Left lung (tissue), 4 donors: ENCODE measurements at regions not wholly inside any gene's neighbourhood (a gene's known extent, or its start where the extent isn't known, plus 50 kb on each side); places are given as distances from the start of the nearest gene placed in this dataset.
A peak's percentile ranks its signal among the peaks of the same experiment; 100 is the strongest.

Experiments
- ATAC-seq: fragments of 200-7000 bp; cut with Tn5 transposase; one replicate; pipeline ENCODE4 v1.9.1; 2020; ENCODE audit warnings: moderate library complexity
- DNase-seq, 4 donors: peaks; one replicate each; pipeline ENCODE4 v3.0.0-alpha.2; 2013 to 2020
- H3K27ac ChIP-seq, 2 donors: fragments of 200-600 bp; sonication (generic) in 1 of 2; one replicate each; pipeline versions ENCODE4 v1.5.0 to v1.8.0; 2020 to 2021
- H3K27me3 ChIP-seq, 2 donors: fragments of 200-600 bp; sonication (generic) in 1 of 2; one replicate each; pipeline versions ENCODE4 v1.5.0 to v1.8.0; 2020 to 2021
- H3K36me3 ChIP-seq, 2 donors: fragments of 200-600 bp; sonication (generic) in 1 of 2; one replicate each; pipeline versions ENCODE4 v1.5.0 to v1.8.0; 2020 to 2021
- H3K4me1 ChIP-seq, 2 donors: fragments of 200-600 bp; one replicate each; pipeline ENCODE4 v1.8.0; 2021
- H3K4me3 ChIP-seq, 2 donors: fragments of 200-600 bp; sonication (generic) in 1 of 2; one replicate each; pipeline versions ENCODE4 v1.5.0 to v1.8.0; 2020 to 2021; ENCODE audit warnings: mild to moderate bottlenecking in 1 of 2
- H3K9me3 ChIP-seq, 2 donors: fragments of 200-600 bp; sonication (generic) in 1 of 2; one replicate each; pipeline versions ENCODE4 v1.5.0 to v1.8.0; 2020 to 2021
- intact Hi-C, 2 donors: fragments of 100-400 bp; cut with DNase I; formaldehyde crosslinking; loops; one replicate each; pipeline versions ENCODE4 v1.11.2 to v1.14.2; 2022
- TF ChIP-seq, protein P1 (sequence below), 2 donors: fragments of 200-600 bp; sonication (generic) in 1 of 2; IDR thresholded peaks; one replicate each; pipeline versions ENCODE4 v1.5.0 to v1.8.0; 2021; ENCODE audit warnings: antibody characterized with exemption in 2 of 2
- donor health status: DM: no; HTN: yes; CAD: no.
- donor health status: DM: no; HTN: no; CAD: no.

DNA sequence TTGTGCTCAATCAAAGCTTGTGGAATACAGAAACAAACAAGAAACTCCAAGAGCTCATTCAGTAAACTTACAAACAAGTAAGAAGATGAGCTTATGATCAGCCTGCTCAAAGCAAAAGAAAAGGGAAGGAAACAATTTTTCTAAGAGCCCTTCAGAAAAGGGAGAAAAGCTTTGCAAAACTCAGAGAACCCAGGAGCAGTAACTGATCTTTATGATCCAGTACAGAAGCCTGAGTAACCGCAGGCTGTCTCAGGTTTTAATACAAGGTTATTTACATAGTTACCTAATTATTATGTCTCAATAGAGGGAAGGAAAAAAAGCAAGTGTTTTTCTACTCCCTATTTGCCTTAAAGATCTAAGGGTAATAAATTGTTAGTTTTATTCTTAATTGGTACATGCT lies 226.5 kb downstream of the MAFB start:
- Histone ChIP-seq H3K36me3 (no peaks in the 10 kb centered on the region), H3K9me3 (no peaks in the 10 kb centered on the region), H3K4me1 (peaks cover 0 to 26% of the 10 kb centered on the region in 2 donors), H3K27ac (peak overlapping the region in 1 of 2 donors; percentile 82), H3K4me3 (no peak overlapping the region), H3K27me3 (no peaks in the 10 kb centered on the region)
- TF ChIP-seq, protein P1, sequence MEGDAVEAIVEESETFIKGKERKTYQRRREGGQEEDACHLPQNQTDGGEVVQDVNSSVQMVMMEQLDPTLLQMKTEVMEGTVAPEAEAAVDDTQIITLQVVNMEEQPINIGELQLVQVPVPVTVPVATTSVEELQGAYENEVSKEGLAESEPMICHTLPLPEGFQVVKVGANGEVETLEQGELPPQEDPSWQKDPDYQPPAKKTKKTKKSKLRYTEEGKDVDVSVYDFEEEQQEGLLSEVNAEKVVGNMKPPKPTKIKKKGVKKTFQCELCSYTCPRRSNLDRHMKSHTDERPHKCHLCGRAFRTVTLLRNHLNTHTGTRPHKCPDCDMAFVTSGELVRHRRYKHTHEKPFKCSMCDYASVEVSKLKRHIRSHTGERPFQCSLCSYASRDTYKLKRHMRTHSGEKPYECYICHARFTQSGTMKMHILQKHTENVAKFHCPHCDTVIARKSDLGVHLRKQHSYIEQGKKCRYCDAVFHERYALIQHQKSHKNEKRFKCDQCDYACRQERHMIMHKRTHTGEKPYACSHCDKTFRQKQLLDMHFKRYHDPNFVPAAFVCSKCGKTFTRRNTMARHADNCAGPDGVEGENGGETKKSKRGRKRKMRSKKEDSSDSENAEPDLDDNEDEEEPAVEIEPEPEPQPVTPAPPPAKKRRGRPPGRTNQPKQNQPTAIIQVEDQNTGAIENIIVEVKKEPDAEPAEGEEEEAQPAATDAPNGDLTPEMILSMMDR (IDR thresholded peaks at IDR 0.05): no peak
- DNase-seq (no peak), ATAC-seq (no peak)
- intact Hi-C loops: no loop called here

DNA sequence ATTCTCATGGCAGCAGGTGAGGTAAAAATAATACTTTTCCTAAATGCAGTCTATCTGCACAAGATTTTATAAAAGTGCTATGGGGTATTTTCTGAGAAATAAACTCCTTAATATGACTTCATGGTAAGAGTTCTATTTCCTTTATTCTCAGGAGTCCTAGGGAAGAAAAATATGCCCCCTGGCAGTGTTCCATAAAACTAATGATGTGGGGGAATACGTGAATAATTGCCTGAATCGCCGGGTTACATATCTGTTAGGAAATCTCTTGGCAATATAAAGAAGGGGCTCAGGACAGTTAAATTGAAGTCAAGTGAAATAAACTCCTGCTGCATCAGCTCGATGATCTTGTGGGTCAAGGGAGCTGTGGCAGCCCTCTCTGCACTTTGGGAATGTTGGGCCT lies 229.7 kb downstream of the MAFB start:
- Histone ChIP-seq H3K4me3 (no peak overlapping the region), H3K27ac (no peak overlapping the region), H3K4me1 (peaks cover 0 to 17% of the 10 kb centered on the region in 2 donors), H3K27me3 (no peaks in the 10 kb centered on the region), H3K36me3 (no peaks in the 10 kb centered on the region), H3K9me3 (no peaks in the 10 kb centered on the region)
- TF ChIP-seq, protein P1 (IDR thresholded peaks at IDR 0.05): no peak
- DNase-seq: no peak
- intact Hi-C loops: no loop called here
- ATAC-seq: no peak

DNA sequence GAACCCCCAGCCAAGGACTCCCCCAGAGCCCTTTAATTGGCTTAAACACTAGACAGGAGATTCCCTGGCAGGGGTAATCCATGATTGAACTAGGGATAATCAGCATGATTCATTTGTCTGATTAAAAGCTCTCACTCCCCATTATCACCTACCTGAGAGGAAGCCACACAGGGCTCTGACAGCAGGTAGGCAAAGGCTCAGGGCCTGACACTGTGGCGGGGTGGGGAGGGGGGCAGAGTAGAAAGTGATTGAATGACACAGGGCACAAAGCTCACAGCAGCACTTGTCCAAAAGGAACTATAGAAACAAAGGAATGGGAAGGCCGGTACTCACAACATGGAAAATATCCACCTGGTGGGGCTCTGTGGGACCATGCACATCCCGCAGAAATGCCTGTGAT lies 231.6 kb downstream of the MAFB start:
- H3K27ac ChIP-seq: no peak overlapping the region
- H3K36me3 ChIP-seq: no peaks in the 10 kb centered on the region
- no peaks in the 10 kb centered on the region for H3K4me1 ChIP-seq
- TF ChIP-seq, protein P1 (IDR thresholded peaks at IDR 0.05): no peak
- no peaks in the 10 kb centered on the region for H3K9me3 ChIP-seq
- DNase-seq: no peak
- H3K27me3 ChIP-seq: no peaks in the 10 kb centered on the region
- H3K4me3 ChIP-seq: no peak overlapping the region
- intact Hi-C loops: no loop called here
- ATAC-seq: no peak

DNA sequence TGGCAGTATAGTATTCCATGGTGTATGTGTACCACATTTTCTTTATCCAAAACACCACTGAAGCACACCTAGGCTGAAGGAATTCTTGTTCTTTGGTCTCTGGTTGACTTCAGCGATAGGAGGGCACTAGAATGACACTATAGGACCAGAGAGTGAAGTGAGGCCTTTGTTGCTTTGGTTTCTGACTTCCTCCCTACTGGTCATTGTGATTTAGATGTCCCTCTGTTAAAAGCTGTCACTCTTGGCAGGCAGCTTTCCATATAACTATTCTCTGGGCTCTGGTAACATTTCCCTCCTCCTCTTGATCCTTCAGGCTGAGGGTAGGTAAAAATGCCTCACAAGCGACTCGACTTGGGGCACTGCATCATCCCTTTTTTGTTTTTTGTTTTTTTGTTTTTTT lies 236.3 kb downstream of the MAFB start:
- Histone ChIP-seq H3K4me3 (no peak overlapping the region), H3K27me3 (no peaks in the 10 kb centered on the region), H3K9me3 (no peaks in the 10 kb centered on the region), H3K4me1 (no peaks in the 10 kb centered on the region), H3K36me3 (no peaks in the 10 kb centered on the region), H3K27ac (no peak overlapping the region)
- DNase-seq (no peak), ATAC-seq (no peak)
- TF ChIP-seq, protein P1 (IDR thresholded peaks at IDR 0.05): no peak
- intact Hi-C loops: no loop called here

DNA sequence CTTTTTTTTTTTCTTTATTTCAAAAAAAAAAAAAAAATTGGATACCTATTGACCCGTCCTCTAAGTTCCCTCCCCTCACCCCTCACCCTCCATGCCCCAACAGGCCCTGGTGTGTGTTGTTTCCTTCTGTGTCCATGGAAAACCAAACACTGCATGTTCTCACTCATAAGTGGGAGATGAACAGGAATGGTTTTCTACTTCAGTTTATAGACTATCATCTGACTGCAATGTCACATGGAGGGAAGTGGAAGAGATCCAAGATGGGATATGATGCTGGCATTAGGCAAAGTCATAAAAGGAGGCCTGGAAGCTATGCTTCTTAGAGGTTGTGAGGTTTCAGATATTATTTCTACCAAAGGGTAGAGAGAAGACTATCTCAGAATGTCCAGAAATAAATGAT lies 237.5 kb downstream of the MAFB start:
- TF ChIP-seq, protein P1 (IDR thresholded peaks at IDR 0.05): no peak
- ATAC-seq: no peak
- no peaks in the 10 kb centered on the region for H3K27me3 ChIP-seq
- no peaks in the 10 kb centered on the region for H3K9me3 ChIP-seq
- H3K4me3 ChIP-seq: no peak overlapping the region
- no peaks in the 10 kb centered on the region for H3K36me3 ChIP-seq
- H3K4me1 ChIP-seq: no peaks in the 10 kb centered on the region
- intact Hi-C loops: no loop called here
- no peak overlapping the region for H3K27ac ChIP-seq
- DNase-seq: no peak
